C4-2B (cell line): ENCODE measurements at regions not wholly inside any gene's neighbourhood (a gene's known extent, or its start where the extent isn't known, plus 50 kb on each side); places are given as distances from the start of the nearest gene placed in this dataset.

Experiments used
- H3K27ac ChIP-seq: fragments of 450-650 bp; 2 replicates; pipeline ENCODE4 v1.5.1; 2017
- ZFX ChIP-seq: fragments of 450-650 bp; IDR thresholded peaks from 2 replicates; pipeline ENCODE4 v1.6.1; 2017
- TF ChIP-seq, protein P1 (sequence below): fragments of 450-650 bp; conservative IDR thresholded peaks from 2 replicates; pipeline ENCODE4 v1.5.1; 2017; ENCODE audit warnings: mild to moderate bottlenecking

DNA sequence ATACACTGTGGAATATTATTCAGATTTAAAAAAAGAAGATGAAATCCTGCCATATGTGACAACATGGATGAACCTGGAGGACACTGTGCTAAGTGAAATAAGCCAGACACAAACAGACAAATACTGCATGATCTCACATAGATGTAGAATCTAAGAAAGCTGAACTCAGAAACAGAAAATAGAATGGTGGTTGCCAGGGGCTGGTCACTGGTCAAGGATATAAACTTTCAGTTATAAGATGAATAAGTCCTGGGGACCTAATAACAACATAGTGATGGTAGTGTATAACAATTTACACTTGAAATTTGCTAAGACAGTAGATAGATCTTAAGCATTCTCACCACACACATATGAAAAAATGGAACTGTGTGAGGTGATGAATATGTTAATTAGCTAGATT lies 161.3 kb upstream of the TMCC3 start:
- no peak for TF ChIP-seq ZFX
- TF ChIP-seq, protein P1, sequence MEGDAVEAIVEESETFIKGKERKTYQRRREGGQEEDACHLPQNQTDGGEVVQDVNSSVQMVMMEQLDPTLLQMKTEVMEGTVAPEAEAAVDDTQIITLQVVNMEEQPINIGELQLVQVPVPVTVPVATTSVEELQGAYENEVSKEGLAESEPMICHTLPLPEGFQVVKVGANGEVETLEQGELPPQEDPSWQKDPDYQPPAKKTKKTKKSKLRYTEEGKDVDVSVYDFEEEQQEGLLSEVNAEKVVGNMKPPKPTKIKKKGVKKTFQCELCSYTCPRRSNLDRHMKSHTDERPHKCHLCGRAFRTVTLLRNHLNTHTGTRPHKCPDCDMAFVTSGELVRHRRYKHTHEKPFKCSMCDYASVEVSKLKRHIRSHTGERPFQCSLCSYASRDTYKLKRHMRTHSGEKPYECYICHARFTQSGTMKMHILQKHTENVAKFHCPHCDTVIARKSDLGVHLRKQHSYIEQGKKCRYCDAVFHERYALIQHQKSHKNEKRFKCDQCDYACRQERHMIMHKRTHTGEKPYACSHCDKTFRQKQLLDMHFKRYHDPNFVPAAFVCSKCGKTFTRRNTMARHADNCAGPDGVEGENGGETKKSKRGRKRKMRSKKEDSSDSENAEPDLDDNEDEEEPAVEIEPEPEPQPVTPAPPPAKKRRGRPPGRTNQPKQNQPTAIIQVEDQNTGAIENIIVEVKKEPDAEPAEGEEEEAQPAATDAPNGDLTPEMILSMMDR, result no peak
- H3K27ac ChIP-seq, result no peak overlapping the region

DNA sequence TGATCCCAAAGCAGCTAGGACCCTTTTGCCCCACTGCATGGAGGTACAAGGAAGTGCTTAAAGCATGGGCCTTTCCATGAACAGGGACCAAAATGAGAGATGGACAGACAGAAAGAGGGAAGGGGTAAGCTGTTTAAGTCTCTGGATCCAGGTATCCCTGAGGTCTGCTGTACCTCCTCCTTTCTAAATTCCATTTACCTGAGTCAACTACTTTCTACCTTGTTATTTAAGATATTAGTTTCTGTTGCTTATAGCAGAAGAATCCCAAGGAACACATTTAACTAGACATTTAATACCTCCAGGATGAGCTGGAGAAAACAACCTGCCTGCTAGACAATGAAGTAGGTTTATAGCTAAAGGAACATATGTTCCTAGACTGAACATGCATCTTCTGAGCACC lies 157.6 kb upstream of the TMCC3 start:
- no peak overlapping the region for H3K27ac ChIP-seq
- TF ChIP-seq, protein P1, result no peak
- TF ChIP-seq ZFX, result no peak

DNA sequence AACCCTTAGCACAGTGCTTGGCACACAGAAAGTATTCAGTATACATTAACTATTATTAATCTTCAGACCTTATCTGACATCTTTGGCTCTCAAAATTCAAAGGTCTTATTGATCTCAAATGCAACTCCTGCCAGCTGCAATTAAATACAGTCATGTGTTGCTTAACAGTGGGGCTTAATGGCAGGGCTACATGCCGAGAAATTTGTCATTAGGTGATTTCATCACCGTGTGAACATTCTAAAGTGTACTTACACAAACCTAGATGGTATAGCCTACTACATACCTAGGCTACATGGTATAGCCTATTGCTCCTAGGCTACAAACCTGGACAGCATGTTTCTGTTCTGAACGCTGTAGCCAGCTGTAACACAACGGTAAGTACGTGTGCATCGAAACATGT lies 156.3 kb upstream of the TMCC3 start:
- H3K27ac ChIP-seq, result no peak overlapping the region

DNA sequence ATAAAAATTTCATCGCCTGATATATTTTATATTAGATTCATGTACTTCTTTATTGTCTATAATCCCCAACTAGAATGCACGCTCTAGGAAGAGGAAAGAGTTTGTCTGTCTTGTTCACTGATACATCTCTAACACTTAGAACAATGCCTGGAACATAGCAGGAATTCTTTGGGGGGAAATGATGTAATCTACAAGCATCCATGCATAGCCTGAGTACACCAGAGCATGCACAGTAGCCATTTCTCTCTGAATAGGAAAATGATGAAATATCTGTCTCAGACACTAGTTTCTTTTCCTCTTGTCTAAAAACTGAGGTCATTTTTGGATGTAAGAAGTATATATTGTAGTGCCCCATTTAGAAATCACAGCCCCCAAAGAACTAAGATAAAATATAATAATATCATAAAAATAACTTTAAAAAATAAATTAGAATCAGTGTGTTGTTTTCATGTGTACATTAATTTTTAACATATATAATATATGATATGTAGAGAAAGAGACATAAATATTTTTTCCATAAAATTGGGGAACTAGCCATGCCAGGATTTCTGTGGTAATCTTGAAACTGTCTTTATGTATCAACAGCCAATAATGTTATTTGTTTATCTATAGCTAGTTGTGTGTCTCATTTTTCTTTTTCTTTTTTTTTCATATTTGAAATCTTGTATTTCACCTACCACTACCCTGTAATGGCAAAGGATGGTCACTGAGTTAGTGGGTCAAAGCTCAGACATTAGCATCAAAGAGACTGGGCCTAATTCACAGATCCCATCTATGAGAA lies 155.6 kb upstream of the TMCC3 start:
- TF ChIP-seq ZFX, result no peak
- TF ChIP-seq, protein P1, result no peak
- no peak overlapping the region for H3K27ac ChIP-seq

More for the DNA sequence above, 156.3 kb upstream of the TMCC3 start:
- TF ChIP-seq ZFX, result no peak
- TF ChIP-seq, protein P1, result no peak

DNA sequence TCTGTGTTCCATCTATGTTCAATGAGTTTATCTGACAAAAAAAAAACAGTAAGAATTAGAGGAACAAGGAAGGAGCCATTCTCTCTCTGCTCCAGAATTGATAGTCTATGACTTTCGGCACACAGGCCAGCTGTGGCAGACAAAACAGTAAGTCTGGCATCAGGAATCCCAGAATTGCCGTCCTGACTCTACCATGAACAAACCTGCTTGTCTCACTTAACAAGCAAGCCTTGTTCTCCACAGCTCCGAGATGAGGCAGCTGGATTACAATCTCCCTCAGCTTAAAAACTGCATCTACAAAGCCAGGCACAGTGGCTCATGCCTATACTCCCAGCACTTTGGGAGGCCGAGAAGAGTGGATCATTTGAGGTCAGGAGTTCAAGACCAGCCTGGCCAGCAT lies 153.6 kb upstream of the TMCC3 start:
- no peak overlapping the region for H3K27ac ChIP-seq
- TF ChIP-seq, protein P1, result no peak
- TF ChIP-seq ZFX, result no peak

DNA sequence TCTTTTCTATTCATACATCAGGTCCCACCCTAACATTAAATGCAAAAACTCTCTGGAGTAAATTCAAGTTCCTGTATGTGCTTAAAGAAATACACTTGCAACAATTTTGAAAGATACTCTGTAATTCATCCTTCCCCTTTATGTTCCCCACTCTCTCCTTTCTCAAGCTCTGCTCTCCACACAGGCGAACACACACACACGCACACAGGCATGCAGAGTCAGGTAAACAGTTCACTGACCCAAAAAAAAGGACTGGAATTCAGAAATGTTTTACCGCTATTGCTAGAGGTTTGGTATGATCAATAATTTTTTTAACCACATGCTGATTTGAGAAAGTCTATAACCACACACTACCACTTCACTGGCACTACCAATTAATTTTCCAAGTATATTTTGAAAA lies 152.4 kb upstream of the TMCC3 start:
- H3K27ac ChIP-seq, result no peak overlapping the region
- no peak for TF ChIP-seq ZFX
- TF ChIP-seq, protein P1, result no peak

DNA sequence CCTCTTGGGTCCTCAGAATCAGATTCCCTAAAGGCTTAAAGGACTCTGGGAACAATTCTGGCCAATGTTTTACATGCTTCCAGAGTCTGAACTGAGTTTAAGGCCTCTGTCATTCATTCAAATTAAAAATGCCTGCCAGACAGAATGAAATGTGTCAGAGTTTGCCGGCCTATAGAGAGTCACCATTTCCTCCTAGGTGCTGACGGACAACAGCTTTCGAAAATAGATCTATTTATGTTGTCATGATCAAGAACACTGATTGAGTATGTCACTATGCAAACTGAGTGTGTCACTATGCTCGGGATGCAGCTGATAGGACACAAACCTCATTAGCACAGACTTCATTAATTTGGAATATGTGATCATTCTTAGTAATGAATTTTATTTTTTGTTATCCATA lies 151.4 kb upstream of the TMCC3 start:
- no peak overlapping the region for H3K27ac ChIP-seq
- TF ChIP-seq, protein P1, result no peak
- no peak for TF ChIP-seq ZFX
